ENCODE measurements at regions not wholly inside any gene's neighbourhood (a gene's known extent, or its start where the extent isn't known, plus 50 kb on each side); places are given as distances from the start of the nearest gene placed in this dataset.

GRCh38 chr6:6843777-6844176, 255.3 kb downstream of the LY86 start:
- DNase-seq, result no peak

GRCh38 chr6:6844530-6844929, 256.0 kb downstream of the LY86 start:
- no peak for DNase-seq

DNA sequence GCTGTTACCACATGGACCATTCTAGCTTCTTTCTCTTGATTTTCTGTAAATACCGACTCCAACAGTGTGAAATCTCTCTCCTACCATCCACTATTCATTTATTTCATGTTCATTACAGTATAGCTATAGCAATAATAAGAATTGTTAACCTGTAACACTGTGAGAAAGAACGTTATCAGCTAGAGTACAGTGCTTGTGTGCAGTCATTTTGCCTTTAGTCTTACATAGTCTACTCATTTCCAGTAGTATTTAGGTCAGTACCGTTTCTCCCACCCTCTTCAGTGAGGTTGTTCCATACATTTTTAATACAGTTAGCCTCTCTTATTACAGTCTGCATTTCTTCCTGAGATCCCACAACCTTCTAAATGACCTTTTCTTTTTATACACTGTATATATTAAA, 257.1 kb downstream of the LY86 start:
- no peak for DNase-seq

DNA sequence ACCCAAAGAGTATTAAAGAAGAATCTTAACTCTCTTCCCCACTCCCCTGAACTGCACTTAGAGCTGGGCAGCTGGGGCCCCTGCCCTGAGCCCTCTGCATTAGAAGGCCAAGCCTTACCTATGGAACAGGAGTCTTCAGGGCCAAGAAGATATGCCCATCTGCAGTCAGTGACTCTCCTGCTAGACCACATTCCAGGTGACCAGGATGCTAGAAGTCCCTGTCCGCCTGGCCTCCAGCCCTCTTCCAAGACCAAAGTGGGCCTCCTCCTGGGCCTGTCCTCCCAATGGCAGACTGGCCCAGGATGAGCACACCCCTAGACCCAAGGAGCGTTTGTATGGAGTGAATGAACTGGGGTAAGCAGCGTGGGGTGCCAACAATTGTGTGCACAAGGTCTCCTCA, 259.1 kb downstream of the LY86 start:
- no peak for DNase-seq

DNA sequence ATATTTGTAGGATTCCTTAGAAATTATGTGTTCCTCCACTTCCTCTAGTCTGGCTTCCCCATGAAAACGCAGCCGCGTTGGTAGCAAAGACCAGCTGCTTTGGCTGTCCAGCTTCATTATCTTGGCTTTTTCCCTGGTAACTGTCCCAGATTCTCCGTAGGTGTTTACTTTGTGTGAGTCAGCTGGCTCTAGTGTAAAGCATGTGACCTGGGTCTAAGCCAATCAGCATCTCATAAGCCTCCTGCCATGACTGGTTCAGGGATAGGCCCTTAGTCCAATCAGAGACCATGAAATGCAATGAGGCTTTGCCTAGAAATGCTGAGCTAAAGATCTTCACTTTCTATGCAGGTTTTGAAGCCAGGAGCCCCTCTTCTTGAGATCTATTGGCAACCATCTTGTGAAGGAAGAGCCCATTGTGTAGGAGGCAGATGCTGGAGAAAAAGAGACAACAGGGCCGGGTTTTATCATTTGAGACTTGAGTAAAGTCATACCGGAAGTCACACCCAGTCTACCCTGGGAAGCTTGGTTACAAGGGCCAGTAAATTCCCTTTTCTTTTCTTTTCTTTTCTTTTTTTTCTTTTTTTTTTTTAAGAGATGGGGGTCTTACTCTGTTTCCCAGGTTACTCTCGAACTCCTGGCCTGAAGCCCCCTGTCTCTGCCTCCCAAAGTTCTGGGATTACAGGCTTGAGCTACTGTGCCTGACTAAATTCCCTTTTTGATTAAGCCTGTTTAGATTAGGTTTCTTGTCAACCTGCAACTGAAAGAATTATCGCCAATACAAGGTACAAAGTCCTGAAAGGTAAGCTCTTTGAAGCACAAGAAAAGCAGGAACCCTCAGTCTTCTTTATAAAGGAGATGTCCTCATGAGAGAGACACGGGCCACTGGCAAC, 256.5 kb upstream of the RREB1 start:
- no peak for DNase-seq

DNA sequence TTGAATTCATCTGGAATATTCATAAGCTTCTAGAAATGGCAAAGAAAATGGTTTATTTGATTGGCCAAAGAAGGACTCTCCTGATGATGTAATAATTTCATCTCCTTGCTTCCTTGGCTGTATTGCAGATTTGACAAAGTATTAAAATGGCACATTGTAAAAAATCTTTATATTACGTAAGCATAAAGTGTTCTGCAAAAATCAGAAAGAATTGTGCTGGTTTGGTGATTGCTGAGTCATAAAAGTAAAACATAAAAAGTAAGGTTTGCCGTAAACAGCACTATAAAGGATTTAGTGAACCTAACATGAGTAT, 255.9 kb upstream of the RREB1 start:
- no peak for DNase-seq

- DNase-seq, result no peak
These were observed 250.9 kb upstream of the RREB1 start for GRCh38 chr6:6856538-6857523.

DNA sequence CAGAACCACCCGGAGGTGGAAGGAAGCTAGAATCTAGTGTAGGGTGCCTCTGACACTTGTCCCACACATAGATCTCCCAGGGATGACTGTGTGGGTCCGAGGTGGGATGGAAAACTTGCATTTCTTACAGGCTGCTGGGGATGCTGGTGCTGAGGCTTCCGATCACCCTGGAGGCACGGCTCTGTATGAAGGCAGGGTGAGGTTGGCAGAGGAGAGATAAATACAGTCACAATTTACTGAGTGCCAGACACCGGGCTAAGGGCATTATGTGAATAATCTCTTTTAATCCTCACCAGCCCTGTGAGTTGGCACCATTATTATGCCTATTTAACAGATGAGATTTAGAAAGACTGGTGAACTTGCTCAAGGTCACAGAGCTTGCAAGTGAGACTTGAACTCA, 250.2 kb upstream of the RREB1 start:
- no peak for DNase-seq

GRCh38 chr6:6858533-6858982, 249.2 kb upstream of the RREB1 start:
- no peak for DNase-seq

DNA sequence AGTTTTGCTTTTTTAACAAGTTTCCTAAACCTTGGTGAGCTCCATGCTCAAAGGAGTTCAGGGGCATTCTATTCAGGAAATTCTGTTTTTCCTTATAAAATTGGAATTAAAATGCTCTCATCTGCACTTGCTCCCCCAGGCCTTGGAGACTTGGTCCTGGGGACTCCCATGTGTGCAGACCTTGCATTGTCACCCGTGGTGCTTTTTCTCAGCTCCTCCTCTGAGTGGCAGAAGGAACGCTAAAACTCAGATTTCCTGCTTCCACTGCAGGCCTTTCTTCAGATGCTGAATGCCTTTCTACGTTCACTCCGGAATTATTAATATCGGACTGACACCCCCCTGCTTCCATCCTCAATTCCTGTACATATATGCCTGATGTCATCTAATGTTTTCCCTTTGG, 248.7 kb upstream of the RREB1 start:
- DNase-seq, result no peak

- no peak for DNase-seq
These were observed 248.0 kb upstream of the RREB1 start for GRCh38 chr6:6859722-6860121.

DNA sequence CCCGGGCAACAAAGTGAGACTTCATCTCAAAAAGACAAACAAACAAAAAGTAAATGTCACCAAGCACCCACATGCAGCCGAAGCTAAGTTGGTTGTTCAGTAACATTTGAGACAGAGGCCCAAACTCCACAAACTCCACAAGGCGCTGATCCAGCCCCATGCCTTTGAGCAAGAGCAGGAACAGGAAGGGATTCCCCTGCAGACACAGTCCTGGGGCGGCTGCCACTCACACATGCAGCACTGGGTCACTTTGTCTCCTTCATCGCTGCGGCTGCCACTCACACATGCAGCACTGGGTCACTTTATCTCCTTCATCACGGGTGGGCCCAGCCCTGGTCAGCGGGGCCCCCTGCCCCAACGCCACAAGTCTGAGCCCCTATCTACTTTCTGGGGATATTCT, 246.9 kb upstream of the RREB1 start:
- DNase-seq, result no peak

DNA sequence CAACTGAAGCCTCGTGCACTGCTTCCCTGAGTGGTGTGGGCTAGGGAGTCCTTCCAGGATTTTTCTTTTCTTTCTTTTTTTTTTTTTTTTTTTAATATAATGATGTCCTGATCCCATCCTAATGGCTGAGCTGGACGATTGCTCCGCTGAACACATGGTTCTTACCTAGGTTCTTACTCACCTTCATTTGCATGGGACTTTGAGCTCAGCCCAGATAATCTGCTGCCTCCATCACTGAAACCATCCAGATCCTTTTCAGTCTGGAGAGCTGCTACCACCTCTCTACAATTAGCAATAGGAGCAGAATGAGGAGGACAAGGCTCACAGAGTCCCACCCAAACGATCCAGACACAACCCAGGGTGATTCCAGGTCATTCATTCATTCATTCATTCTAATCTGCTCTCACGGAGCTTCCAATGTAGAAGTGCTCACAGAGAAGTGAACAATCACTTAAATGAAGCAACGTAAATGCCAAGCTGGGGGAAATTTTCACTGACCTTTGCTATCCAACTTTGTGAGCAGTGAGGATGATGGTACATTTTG, 246.3 kb upstream of the RREB1 start:
- DNase-seq, result no peak

- DNase-seq, result no peak
These were observed 245.8 kb upstream of the RREB1 start for GRCh38 chr6:6861995-6862394.

DNA sequence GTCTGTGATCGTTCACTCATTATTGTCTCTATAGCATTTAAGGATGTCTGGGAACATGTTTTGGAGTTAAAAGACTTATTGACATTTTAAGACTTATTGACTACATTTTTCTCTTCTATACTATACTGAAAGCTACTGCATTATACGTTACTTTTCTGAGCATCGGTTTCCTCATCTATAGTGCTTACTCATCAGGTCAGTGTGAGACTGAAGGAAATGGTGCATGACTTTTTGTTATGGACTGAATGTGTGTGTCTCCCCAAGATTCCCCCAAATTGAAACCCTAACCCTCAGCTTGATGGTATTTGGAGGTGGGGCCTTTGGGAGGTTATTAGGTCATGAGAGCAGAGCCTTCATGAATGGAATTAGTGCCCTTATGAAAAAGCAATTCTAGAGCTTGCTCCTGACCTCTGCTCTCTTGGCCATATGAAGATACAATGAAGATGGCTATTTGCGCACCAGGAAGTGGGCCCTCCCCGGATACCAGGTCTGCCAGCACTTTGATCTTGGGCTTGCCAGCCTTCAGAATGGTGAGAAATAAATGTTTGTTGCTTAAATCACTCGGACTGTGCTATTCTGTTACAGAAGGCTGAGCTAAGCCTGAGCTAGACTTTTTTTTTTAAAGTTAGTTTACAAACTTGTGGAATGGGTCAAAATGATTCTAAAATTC, 243.7 kb upstream of the RREB1 start:
- DNase-seq, result no peak

- no peak for DNase-seq
These were observed 242.2 kb upstream of the RREB1 start for GRCh38 chr6:6865611-6866010.

- no peak for DNase-seq
These were observed 240.9 kb upstream of the RREB1 start for GRCh38 chr6:6866656-6867403.

GRCh38 chr6:6867404-6867799, 240.4 kb upstream of the RREB1 start:
- no peak for DNase-seq

- DNase-seq, result no peak
These were observed 238.7 kb upstream of the RREB1 start for GRCh38 chr6:6869094-6869493.

DNA sequence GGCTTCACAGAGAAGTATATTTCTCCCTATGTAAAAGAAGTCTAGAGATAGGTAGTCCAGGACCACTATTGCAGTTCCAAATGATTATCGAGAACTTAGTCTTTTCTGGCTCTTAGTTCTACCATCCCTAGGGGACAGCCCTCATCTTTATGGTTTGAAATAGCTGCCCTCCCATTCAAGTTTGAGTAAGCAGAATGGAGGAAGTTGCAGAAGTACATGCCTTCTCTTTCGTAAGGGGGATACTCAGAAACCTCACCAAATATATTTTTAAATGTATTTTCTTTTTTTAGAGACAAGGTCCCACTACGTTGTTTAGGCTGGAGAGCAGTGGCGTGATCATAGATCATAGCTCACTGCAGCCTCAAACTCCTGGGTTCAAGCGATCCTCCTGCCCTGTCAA, 236.8 kb upstream of the RREB1 start:
- no peak for DNase-seq

- no peak for DNase-seq
These were observed 235.1 kb upstream of the RREB1 start for GRCh38 chr6:6872459-6873344.

All from NCI-H187 treated with DMSO at 0.1 percent for 48 hours (cell line).